Gastroesophageal sphincter (tissue), 4 donors: ENCODE measurements at regions not wholly inside any gene's neighbourhood (a gene's known extent, or its start where the extent isn't known, plus 50 kb on each side); places are given as distances from the start of the nearest gene placed in this dataset.

Source experiments
- ATAC-seq: fragments of 150-250 bp; one replicate; pipeline ENCODE4 v1.9.1; 2016; ENCODE audit warnings: mild to moderate bottlenecking, moderate library complexity
- H3K27ac ChIP-seq, 4 donors: fragments of 200-600 bp; sonication (generic) in 3 of 4; 1 replicate in 3 of 4; 2 replicates in 1 of 4; pipeline ENCODE4 v1.5.1; 2016 to 2019
- H3K27me3 ChIP-seq: fragments of 200-600 bp; sonication (generic); one replicate; pipeline ENCODE4 v1.5.1; 2019
- H3K36me3 ChIP-seq, 2 donors: fragments of 200-600 bp; sonication (generic); one replicate each; pipeline ENCODE4 v1.5.1; 2019; ENCODE audit warnings: control low read depth in 1 of 2
- H3K4me1 ChIP-seq, 3 donors: fragments of 200-600 bp; sonication (generic); 1 replicate in 2 of 3; 2 replicates in 1 of 3; pipeline ENCODE4 v1.5.1; 2016 to 2019; ENCODE audit warnings: control low read depth in 2 of 3
- H3K4me3 ChIP-seq, 2 donors: fragments of 200-600 bp; sonication (generic); one replicate each; pipeline ENCODE4 v1.5.1; 2019; ENCODE audit warnings: mild to moderate bottlenecking in 1 of 2, moderate library complexity in 1 of 2
- H3K9me3 ChIP-seq, 3 donors: fragments of 200-600 bp; sonication (generic); one replicate each; pipeline ENCODE4 v1.5.1; 2017 to 2019; ENCODE audit warnings: control low read depth in 2 of 3
- EP300 ChIP-seq: sonication (generic); formaldehyde crosslinking; IDR thresholded peaks from one replicate; pipeline ENCODE4 v1.6.1; 2017; ENCODE audit warnings: antibody characterized with exemption, mild to moderate bottlenecking
- POLR2A ChIP-seq, 2 donors: fragments of 450-650 bp; IDR thresholded peaks; one replicate each; pipeline ENCODE4 v1.6.1; 2017; ENCODE audit warnings: antibody characterized with exemption in 2 of 2, mild to moderate bottlenecking in 2 of 2, moderate library complexity in 1 of 2
- POLR2AphosphoS5 ChIP-seq: sonication (generic); formaldehyde crosslinking; IDR thresholded peaks from one replicate; pipeline ENCODE4 v1.6.1; 2017; ENCODE audit warnings: antibody characterized with exemption
- WGBS, 2 donors: methylation state at CpG; one replicate each; pipeline ENCODE4 v1.1.5; 2018; ENCODE audit warnings: low coverage in 1 of 2; 5-methylcytosine and 5-hydroxymethylcytosine counted together
- TF ChIP-seq, protein P1 (sequence below), 4 experiments: fragments of 200-600 bp in 2 of 4; fragments of 450-650 bp in 2 of 4; sonication (generic) in 1 of 4; IDR thresholded peaks; one replicate each; pipeline ENCODE4 v1.5.1; 2017 to 2019; ENCODE audit warnings: antibody characterized with exemption in 4 of 4, mild to moderate bottlenecking in 2 of 4, moderate library complexity in 2 of 4

DNA sequence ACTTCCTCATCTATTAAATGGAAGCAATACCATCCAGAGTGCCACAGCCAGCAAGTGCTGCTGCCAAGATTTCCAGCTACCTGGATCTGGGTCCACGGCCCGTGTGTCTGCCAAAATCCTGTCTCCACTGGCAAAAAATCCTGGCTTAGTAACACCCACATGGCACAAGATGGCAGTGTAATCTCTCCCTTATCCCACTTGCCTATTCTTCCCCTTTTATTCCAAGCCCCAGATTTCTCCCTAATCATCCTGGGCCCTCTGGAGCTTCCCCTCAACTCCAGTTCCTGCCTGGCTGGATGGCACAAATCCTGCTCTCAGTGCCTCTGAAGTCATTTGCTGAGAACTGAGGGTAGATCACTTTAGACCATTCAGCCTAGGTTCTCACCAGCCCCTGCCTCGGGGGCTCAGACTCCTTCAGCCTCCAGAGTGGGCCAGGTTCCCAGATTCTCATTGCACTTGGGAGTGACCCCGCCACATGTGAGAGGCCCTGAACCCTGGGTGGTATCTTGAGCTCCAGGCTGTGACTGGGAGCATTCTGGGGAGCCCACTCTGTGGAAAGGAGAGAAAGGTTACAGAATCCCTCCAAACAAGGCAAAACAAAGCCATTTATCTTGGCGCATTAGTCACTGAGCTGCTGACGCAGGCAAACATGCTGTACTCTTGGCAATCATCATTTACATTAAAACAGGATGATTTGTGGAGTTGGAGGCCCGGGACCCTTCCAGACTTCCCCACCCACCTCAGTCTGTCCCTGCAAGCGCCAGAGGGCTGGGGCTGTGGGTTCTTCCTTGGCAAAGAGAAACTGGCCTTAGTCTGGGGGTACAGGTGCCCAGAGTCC lies 325.8 kb downstream of the DYSF start:
- 60% methylated on average over 1 of the region's 8 CpGs; no CpG with 5 or more reads in 1 of the 2 donors for WGBS, 2 donors
- Histone ChIP-seq H3K4me3 (no peak overlapping the region), H3K27me3 (peaks cover 5% of the 10 kb centered on the region), H3K27ac (no peak overlapping the region), H3K9me3 (no peaks in the 10 kb centered on the region), H3K36me3 (no peaks in the 10 kb centered on the region), H3K4me1 (peaks cover 0 to 6% (median 0%) of the 10 kb centered on the region in 3 donors)
- ATAC-seq = no peak
- TF ChIP-seq EP300 (no peak), POLR2AphosphoS5 (peak; percentile 29), POLR2A (IDR thresholded peaks at IDR 0.05) (no peak)
- TF ChIP-seq, protein P1, sequence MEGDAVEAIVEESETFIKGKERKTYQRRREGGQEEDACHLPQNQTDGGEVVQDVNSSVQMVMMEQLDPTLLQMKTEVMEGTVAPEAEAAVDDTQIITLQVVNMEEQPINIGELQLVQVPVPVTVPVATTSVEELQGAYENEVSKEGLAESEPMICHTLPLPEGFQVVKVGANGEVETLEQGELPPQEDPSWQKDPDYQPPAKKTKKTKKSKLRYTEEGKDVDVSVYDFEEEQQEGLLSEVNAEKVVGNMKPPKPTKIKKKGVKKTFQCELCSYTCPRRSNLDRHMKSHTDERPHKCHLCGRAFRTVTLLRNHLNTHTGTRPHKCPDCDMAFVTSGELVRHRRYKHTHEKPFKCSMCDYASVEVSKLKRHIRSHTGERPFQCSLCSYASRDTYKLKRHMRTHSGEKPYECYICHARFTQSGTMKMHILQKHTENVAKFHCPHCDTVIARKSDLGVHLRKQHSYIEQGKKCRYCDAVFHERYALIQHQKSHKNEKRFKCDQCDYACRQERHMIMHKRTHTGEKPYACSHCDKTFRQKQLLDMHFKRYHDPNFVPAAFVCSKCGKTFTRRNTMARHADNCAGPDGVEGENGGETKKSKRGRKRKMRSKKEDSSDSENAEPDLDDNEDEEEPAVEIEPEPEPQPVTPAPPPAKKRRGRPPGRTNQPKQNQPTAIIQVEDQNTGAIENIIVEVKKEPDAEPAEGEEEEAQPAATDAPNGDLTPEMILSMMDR (IDR thresholded peaks at IDR 0.05) = peak in 1 of 4 experiments; percentile 13

- TF ChIP-seq POLR2AphosphoS5 = no peak
- TF ChIP-seq, protein P1 (IDR thresholded peaks at IDR 0.05) = no peak
- no peak for TF ChIP-seq POLR2A (IDR thresholded peaks at IDR 0.05)
- TF ChIP-seq EP300 = no peak
- WGBS, 2 donors = 75 to 79% methylated on average over 2 of the region's 2 CpGs
- Histone ChIP-seq H3K27me3 (peaks cover 5% of the 10 kb centered on the region), H3K9me3 (no peaks in the 10 kb centered on the region), H3K36me3 (no peaks in the 10 kb centered on the region), H3K4me3 (no peak overlapping the region), H3K27ac (no peak overlapping the region), H3K4me1 (peaks cover 0 to 6% (median 0%) of the 10 kb centered on the region in 3 donors)
- ATAC-seq = no peak
Measured at GRCh38 chr2:71778514-71778913, 325.2 kb downstream of the DYSF start.

GRCh38 chr2:71777946-71778345 lies 324.6 kb downstream of the DYSF start:
- Histone ChIP-seq H3K27ac (no peak overlapping the region), H3K27me3 (peaks cover 5% of the 10 kb centered on the region), H3K36me3 (no peaks in the 10 kb centered on the region), H3K4me3 (no peak overlapping the region), H3K4me1 (peaks cover 0 to 6% (median 0%) of the 10 kb centered on the region in 3 donors), H3K9me3 (no peaks in the 10 kb centered on the region)
- TF ChIP-seq POLR2A (IDR thresholded peaks at IDR 0.05) = no peak
- TF ChIP-seq EP300 = no peak
- no peak for TF ChIP-seq POLR2AphosphoS5
- TF ChIP-seq, protein P1 (IDR thresholded peaks at IDR 0.05) = no peak
- ATAC-seq = no peak
- 100% methylated on average over 2 of the region's 4 CpGs for WGBS, 2 donors

- ATAC-seq = no peak
- no peaks in the 10 kb centered on the region for H3K36me3 ChIP-seq
- no peak for TF ChIP-seq POLR2A (IDR thresholded peaks at IDR 0.05)
- no peak overlapping the region for H3K27ac ChIP-seq
- H3K4me3 ChIP-seq = no peak overlapping the region
- no peaks in the 10 kb centered on the region for H3K27me3 ChIP-seq
- H3K9me3 ChIP-seq = peaks cover 0 to 3% (median 0%) of the 10 kb centered on the region in 3 donors
- WGBS, 2 donors = 80 to 87% methylated on average over 3 of the region's 3 CpGs
- H3K4me1 ChIP-seq = peaks cover 0 to 6% (median 0%) of the 10 kb centered on the region in 3 donors
Measured at GRCh38 chr2:71776227-71776626, 322.9 kb downstream of the DYSF start.

- no peaks in the 10 kb centered on the region for H3K36me3 ChIP-seq
- H3K4me3 ChIP-seq = no peak overlapping the region
- ATAC-seq = no peak
- H3K9me3 ChIP-seq = peaks cover 0 to 11% (median 0%) of the 10 kb centered on the region in 3 donors
- no peak for TF ChIP-seq EP300
- no peak for TF ChIP-seq POLR2A (IDR thresholded peaks at IDR 0.05)
- no peak for TF ChIP-seq POLR2AphosphoS5
- TF ChIP-seq, protein P1 (IDR thresholded peaks at IDR 0.05) = no peak
- no peaks in the 10 kb centered on the region for H3K4me1 ChIP-seq
- whole genome bisulfite sequencing, 2 donors = 82 to 87% methylated on average over 3 of the region's 3 CpGs
- no peak overlapping the region for H3K27ac ChIP-seq
- no peaks in the 10 kb centered on the region for H3K27me3 ChIP-seq
Measured at GRCh38 chr2:71773218-71773617, 319.9 kb downstream of the DYSF start.
